NCI-H345 treated with DMSO at 0.1 percent for 48 hours (cell line): ENCODE measurements at regions not wholly inside any gene's neighbourhood (a gene's known extent, or its start where the extent isn't known, plus 50 kb on each side); places are given as distances from the start of the nearest gene placed in this dataset.

Experiments used
- DNase-seq: peaks from one replicate; lab custom pipeline; 2025; ENCODE audit not compliant: unreplicated experiment; lab: John Stamatoyannopoulos, UW

GRCh38 chr12:73330584-73331351 is 1058.6 kb downstream of the TRHDE start:
- DNase-seq: no peak

DNA sequence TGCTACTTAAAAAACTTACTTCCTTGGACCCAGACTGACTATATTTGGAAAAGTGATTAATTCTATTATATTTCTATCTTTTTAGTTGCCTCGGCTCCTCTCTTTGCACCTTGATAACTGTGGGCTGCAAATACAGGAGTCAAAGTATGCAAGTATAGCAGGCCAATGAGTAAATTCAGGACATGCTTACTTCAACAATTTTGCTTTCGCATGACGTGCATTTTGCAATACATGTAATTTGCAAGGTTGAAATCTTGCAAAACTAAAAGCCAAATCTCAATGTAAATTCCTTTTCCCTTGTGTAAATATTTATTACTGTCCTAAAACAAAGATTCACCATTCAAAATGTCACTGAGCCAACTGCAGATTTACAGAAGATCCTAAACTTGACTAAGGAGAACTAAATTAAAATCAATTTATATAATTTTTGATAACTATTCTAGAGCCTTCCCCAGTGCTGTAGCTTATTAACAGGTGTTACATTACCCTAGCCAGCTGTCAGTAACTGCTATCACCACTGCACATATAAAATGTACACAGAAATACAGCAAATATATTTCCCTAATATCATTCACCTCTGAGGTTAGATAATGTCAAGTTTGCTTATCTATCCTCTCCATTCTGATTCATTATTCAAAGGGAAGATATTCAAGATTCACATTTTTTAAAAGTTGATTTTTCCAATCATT is 1069.5 kb downstream of the TRHDE start:
- DNase-seq: no peak

DNA sequence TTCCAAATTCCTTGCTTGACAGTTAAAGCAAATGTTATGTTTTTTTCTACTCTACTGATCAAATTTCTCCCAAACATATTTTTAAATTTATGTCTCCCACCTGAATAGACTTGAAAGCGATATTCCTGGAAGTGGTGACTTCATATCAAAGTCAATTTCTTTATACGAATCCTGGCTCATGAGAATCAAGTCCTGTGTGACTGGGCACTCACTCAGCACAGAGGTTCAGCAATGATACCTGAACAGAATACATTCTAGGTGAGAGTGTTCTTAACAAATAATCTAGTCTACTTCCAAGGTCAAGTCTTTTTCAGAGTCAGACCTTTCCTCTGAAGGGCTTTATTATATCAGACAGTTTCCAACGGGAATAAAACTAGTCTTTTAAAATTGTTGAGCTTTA is 1070.6 kb downstream of the TRHDE start:
- DNase-seq: no peak

DNA sequence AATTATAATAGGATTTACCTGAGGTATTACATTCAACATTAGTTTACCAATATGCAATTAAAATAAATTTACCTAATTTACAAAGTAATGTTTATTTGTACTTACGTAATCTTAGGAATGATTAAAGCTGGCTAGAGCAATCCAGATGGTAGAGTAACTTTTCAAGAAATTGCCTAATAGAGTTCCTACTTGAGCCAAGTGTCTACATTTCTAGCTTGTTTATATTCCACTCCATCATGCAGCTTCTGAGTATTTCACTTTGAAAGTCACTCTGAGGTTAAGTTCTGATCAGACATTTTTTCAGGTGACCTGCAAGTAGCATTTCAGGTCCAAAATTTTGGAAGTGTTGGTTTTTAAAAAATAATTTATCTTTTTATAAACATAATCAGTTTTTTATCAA is 1080.7 kb downstream of the TRHDE start:
- no peak for DNase-seq

- no peak for DNase-seq
Observed at GRCh38 chr12:73361156-73361863, 1089.1 kb downstream of the TRHDE start.

- no peak for DNase-seq
Observed at GRCh38 chr12:73361864-73362230, 1089.7 kb downstream of the TRHDE start.

DNA sequence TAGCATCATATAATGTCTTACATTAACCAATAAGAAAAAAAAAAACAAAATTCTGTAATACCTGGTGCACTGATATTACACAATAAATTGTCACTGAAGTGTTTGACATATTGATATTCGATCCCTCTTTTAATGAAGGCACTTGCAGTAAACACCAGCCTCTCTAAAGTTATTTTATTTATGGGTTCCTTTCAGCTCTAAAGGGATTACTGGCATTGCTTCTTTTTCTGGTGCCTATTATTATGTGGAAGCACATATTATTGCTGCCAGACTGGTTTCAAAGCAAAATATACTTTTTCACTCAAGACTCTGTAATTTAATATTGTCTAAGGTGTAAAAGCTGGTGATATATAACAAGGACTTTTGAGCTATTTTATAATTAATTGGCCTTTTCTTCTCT is 1090.5 kb downstream of the TRHDE start:
- no peak for DNase-seq

- DNase-seq: no peak
Observed at GRCh38 chr12:73372856-73373255, 1100.7 kb downstream of the TRHDE start.

DNA sequence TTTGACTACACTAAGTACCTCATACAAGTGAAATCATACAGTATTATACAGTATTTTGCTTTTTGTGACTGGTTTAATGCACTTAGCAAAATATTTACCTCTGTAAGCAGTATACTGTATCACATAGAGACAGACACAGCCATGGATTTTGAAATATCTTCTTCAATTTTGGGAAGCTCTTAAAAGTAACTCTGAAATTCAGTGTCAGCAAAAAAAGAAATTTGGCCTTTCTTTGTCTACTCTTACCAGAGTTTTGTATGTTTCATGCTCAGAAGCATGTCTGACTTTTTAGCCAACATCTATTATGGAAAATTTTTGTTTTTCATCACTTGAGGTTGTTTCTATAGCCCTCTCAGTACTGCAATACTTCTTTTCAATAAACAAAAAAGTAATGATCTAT is 1102.2 kb downstream of the TRHDE start:
- DNase-seq: no peak

GRCh38 chr12:73383584-73384222 is 1111.5 kb downstream of the TRHDE start:
- DNase-seq: no peak

GRCh38 chr12:73384592-73384991 is 1112.4 kb downstream of the TRHDE start:
- no peak for DNase-seq

- no peak for DNase-seq
Observed at GRCh38 chr12:73390261-73390660, 1118.1 kb downstream of the TRHDE start.

GRCh38 chr12:73413051-73413450 is 1124.6 kb upstream of the ATXN7L3B start:
- DNase-seq: no peak

DNA sequence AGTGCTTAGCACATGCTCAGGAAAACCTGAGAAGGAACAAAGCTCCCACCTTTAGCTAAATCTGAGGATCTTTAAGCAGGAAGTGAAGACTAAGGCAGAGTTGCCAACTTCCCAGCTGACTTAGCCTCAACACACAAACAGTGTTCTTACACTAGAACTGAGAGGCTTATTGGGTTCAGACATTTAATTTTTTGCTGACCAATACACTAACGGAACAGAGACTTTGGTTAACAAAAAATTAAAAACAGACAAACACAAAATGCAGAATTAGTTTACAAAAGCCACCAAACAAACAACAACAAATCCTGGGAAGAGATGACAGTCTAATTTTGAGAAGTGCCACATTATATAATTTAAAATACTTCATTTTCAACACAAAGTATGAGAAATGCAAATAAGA is 1123.7 kb upstream of the ATXN7L3B start:
- no peak for DNase-seq

GRCh38 chr12:73414926-73415325 is 1122.7 kb upstream of the ATXN7L3B start:
- DNase-seq: no peak

DNA sequence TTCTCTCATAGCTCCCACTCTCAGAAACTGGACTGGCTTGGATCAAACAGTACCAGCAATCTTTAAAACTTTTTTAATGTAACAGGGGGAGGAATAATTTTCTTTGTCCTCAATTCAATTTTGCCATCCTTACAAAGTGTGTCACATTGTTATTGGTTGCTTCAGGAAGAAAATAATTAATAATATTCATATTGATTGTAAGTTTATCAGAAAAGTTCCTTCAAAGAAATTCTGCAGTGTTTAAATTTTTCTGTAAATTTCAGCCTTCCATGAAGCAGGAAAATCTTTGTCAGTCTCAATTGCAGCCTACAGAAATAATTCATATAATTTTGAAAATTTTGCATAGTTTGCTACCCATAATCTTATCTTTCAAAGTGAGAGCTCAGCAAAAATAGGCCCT is 1119.1 kb upstream of the ATXN7L3B start:
- no peak for DNase-seq

- DNase-seq: no peak
Observed at GRCh38 chr12:73421832-73422231, 1115.8 kb upstream of the ATXN7L3B start.

GRCh38 chr12:73424484-73424883 is 1113.2 kb upstream of the ATXN7L3B start:
- no peak for DNase-seq

GRCh38 chr12:73445658-73446324 is 1091.8 kb upstream of the ATXN7L3B start:
- no peak for DNase-seq

GRCh38 chr12:73452672-73453469 is 1084.8 kb upstream of the ATXN7L3B start:
- DNase-seq: no peak
